ENCODE measurements at regions not wholly inside any gene's neighbourhood (a gene's known extent, or its start where the extent isn't known, plus 50 kb on each side); places are given as distances from the start of the nearest gene placed in this dataset.
"Not testable (repeated sequence)": the region's sequence is repeated elsewhere in the genome, so short reads cannot be mapped to it uniquely, and the experiment has no call there.

DNA sequence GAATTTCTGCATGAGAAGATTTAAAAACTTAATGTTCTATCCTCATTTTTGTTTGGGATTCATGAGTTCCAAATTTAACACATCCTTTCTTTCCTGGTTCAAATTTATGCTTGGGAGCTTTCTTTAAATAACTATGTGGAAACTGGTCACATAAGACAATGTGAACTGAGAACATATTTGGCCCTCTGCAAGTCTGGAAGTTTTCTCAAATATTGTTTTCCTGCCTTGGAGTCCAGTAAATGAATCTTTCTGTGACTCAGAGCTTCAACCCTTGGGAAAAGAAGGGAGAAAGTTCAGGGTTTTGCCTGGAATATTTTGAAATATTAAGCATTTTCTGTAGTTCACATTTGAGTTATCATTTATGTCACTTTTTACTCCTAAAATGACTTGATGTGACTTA lies 559.0 kb upstream of the NRP1 start:
- no peak for DNase-seq

DNA sequence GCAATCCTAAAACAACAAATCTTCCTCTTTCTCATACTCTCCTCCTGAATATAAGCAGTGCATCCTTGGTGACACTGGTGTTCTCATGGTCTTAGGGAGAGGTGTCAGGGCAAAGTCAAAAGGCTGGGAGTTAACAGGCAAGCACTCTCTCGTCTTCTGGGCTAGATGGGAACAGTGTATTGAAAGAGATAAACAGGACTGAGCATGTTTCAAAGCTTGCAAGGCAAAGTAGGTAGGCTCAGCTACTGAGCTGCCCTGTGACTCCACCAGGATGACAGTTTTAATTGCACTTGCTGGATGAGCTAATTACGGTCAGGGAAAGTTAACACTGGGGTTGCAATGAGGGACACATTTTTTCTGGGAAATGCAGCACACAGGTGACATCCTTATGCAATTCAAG lies 554.9 kb upstream of the NRP1 start:
- no peak for DNase-seq

DNA sequence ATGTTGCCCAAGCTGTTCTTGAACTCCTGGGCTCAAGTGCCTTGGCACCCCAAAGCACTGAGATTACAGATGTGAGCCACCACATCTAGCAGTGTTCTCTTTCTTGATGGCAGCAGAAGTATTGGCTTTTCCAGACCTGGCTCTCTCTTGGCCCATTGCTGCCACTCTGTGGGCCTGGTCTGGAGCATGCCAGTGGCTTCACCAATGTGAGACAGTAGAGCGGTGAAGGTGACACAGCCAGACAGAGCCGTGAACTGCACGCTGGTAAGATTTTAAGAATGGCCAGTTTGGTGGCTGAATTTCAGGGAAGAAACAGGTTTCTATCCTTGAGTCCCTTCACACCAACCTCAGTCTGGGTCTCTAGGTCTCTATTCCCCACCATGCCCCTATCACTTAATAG lies 552.7 kb upstream of the NRP1 start:
- DNase-seq, result no peak

DNA sequence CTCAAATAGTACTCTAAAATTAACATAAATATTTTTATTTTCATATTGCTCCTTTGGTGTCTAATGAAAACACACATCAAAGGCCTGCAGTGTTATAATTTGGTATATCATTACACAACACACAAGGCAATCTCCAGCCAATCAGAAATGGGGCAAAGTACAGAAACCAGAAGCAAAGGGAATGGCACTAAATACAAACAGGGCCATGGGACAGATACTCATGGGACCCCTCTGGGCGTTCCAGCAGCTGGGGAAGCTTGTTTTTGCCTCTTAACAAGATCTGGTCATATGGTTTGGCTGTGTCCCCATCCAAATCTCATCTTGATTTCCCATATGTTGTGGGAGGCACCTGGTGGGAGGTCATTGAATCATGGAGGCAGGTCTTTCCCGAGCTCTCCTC lies 551.8 kb upstream of the NRP1 start:
- no peak for DNase-seq

DNA sequence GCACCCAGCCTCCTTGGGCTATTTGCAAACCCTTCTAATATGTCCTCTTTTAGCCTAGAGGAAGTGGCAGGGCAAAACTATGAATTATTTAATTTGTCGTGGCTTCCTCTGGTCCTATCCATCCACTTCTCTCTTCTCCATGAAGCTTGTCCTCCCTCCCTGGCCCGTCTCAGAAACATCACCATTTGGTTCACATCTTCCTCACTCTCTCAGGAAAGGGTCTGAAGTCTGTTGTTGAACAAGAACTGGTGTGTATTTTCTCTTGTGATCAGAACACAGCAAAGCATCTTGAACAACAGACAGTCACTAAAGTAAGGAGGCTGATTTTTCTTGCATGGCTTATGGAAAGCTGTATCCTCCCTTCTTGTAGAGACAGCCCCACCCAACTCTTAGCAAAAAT lies 550.1 kb upstream of the NRP1 start:
- DNase-seq, result no peak

DNA sequence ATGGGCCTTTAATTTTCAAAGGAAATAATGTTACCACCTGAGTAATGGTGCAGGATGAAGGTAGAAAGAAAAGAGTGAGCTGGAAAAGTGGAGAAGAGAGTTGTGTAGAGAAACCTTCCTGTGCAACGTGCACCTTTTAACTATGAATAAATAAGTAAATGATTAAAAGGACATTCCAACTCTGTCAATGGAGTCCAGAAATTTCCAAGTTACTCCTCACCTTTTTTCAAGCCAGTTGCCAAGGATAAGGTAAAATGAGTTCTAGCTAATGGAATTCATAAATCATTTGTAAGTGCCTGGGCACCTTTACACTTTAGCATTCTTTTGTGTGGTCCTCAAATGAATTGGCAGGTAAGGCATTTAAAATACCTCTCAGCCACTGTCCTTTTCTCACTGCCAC lies 549.4 kb upstream of the NRP1 start:
- DNase-seq, result no peak

DNA sequence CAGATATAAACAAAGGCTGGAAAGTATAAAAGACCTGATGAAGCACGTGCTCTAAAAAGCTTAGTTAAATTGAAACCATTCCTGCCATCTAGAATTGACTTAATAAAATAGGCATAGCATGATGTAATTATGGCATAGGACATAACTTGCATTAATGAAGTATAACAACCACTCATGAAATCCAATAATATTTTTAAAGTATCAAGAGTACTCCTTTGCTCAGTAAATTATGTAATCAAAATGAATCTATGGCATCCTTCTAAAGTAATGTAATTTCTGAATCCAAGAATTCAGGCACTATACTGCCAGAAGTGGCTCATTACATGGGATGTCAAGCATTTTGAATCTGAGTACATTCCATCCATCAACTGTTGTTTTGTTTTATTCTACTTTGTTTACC lies 548.5 kb upstream of the NRP1 start:
- no peak for DNase-seq

DNA sequence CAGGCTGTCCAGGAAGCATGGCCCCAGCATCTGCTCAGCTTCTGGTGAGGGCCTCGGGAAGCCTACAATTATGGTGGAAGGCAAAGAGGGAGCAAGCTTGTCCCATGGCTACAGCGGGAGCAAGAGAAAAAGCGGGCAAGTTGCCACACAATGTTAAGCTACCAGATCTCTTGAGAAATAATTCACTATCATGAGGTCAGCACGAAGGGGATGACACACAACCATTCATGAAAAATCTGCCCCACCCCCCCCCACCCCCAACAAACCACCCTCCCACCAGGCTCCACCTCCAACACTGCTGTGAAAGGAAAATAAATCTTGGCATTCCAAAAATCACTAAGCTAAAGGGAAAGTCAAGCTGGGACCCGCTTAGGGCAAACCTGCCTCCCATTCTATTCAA lies 545.8 kb upstream of the NRP1 start:
- no peak for DNase-seq

DNA sequence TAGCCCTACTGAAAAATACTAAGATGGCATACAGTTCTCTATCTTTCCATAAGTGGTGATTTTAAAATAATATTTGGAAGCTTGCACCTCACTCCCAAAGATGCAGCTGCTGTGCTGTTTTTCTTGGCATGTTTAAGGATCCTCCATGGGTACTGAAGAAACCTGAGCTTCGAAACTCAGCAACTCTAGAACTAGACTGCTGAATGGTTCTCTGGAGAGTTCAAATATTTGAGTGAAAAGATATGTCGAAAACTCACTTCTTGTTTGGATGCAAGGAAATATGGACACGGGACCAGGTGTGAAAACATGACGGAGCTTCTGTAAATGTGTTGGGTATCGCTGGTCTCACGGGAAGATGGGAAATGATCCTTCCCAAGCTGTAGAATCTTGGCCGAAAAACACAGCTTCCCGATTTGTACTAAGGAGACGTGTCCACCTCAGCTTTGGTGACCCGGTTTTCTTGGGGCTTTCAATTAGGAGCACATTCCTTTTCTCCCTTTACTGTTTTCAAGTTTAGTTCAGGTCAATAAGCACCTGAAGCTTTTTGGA lies 543.8 kb upstream of the NRP1 start:
- DNase-seq, result no peak

DNA sequence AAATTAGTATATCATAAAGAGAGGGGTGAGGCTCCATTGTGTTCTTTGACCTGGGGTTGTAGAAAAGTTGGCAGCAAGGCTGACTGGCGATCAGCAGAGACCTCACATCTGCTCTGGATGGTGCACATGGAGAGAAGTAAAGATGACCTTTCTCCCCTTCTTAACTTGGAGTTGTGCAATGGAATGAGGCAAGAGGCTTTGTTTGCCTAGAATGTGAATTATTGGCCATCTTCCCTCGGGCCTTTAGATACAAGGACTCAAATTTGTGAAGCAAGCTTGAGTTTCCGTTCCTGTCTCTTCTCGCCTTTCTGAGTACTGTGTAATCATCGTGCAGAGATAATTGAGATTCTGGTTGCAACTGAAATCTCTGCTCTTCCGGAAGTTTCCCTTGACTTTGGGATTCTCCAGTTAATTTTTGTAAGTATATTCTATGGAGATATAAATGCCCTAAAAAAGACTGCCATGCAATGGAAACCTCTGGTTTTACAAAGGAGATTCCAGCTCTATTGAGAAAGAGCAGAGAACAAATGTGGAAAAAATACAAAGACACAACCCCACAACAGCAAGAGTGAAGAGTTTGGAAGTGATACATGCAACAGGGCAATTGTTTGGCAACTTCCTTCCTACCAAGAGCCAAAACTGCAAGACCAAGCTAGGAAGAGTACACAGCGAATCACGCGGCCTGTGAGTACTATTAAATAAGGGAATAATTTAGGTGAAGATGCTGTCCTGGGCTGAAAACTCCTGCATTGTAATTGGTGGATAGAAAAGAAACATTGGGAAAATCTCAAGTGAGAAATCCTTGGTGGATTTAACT lies 542.3 kb upstream of the NRP1 start:
- DNase-seq, result no peak

DNA sequence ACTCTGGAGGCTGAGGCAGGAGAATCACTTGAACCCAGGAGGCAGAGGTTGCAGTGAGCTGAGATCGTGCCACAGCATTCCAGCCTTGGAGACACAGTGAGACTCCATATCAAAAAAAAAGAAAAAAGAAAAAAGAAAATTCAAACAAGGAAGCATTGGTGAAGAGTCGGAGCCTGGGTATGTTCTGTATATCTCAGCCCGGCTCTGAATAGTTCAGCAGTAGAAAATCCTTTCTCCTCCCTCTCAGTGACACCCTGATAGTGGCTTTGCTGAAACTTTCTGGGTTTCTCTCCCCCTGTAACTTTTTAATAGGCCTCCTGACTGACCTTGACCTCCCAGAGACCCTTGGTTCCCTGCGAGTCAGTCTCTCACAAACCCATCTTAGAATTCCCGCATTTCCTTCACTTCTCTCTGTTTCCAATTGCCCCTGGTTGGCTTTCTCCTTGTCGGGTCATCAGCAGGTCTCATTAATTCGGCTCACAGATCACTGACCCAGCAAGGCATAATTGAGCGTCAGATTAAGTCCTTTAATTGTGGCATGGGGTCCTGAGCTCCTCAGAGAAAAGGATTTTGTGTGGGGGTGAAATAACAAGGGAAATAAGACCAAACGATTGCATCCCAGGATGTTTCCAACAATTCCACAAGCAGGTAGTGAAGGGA lies 541.6 kb upstream of the NRP1 start:
- DNase-seq, result no peak

DNA sequence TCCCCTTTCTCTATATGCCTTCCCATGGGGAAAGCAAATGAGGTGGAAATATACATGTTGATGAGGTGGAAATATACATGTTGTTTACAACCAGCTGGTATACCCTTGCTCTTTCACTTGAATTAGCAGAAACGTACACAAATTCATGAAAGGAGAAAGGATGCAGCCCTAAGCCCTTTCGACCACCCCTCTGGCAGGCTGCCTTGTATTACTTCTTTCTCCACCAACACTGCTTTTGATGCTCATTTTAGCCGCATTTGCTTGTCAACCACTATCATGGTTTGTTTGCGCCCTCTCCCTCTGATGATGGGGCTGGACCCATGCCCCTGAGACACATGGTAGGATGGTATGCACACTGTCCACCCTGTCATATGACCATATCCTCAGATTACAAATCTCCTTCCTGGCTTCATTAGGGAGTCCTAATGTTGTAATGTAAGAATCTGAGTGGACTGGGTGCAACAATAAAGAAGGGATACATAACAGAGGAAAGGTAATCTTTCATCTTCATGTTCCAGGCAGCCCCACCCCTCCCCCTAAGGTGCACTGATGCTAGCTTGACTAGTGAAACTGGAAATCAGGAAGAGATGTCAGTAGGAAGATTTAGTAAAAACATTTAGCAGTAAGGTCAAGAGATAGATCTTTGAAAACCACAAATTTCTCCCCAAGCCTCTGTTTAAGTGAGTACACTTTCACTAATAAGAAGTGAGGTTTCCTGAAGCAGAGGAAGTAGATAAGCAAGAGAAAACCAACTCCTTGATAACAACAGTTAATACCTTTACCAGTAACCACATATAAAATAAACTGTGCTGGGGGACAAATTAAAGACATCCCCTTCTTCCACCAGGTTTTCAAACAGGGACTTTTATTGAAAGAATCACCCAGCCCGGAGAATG lies 536.8 kb upstream of the NRP1 start:
- DNase-seq, result no peak

DNA sequence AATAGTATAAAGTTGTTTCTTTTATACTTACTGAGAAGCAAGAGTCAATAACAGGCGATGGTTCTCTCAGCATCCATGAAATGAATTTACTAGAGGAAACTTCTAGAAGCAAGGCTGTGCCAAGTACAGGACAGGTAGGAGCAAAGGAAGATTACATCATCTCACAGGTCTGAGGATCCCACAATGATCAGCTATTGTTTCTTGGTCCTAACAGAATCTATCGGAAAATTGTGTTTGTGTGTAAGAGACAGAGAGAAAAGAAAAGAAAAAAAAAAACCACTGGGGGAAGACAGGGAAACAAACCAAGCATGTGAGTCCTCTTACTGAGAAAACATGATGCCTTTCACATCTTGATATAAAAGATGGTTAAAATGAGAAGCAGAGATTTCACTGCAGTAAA lies 535.0 kb upstream of the NRP1 start:
- DNase-seq, result no peak

DNA sequence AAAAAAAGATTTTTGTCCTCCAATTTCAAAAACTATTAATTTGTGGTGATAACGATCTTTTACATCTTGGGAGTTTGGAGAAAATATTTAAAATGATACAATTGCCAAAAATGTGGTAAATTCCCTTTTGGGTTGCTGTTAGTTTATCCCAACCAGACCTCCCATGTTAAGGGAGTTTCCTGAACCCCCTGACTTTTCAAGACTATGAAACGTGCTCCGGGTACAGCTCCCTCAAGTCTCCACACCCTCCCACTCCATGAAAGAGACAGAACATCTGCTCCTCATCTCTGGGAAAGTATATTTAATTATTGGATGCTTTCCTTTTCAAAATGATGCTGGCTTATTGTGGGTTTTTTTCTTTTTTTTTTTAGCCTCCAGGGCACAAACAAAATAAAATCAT lies 534.6 kb upstream of the NRP1 start:
- DNase-seq, result no peak

DNA sequence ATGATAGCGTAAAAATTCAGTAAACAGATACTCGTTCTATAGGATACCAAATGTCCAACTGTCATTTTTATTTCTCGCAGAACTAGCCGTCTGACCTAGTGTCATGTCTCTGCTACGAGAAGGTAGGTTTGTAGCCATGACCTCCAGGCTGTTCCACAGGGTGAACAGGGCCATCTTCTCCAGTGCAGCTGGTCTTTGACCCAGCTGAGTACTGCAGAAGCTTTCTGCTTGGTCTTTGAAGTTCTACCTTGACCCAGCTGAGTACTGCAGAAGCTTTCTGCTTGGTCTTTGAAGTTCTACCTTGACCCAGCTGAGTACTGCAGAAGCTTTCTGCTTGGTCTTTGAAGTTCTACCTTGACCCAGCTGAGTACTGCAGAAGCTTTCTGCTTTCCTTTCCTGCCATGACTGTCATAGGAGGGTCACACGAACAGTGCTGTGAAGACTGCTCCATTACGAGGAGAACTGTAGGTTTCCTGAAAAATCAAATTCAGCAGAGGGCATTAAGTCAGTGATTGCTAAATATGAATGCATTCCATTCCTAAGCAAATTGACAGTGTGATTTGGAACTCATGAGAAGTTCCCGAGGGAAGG lies 532.8 kb upstream of the NRP1 start:
- DNase-seq, result not testable (repeated sequence)

DNA sequence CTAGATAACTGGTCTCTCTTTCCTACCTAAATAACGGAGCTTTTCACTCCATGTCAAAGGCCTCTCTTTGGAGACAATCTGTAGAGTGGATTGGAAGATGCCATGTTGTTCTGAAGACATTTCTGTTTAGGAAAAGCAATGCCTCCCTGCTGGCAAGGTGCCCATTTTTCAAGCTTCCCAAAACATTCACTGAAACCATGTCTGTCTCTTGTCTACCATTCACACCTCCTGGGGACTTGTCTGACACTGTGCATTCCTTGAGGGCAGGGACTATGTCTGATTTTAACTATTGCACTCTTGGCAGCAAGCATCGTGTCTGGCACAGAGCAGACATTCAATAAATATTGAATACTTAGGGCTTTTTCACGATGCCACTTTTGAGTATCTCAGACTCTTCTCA lies 528.9 kb upstream of the NRP1 start:
- no peak for DNase-seq

DNA sequence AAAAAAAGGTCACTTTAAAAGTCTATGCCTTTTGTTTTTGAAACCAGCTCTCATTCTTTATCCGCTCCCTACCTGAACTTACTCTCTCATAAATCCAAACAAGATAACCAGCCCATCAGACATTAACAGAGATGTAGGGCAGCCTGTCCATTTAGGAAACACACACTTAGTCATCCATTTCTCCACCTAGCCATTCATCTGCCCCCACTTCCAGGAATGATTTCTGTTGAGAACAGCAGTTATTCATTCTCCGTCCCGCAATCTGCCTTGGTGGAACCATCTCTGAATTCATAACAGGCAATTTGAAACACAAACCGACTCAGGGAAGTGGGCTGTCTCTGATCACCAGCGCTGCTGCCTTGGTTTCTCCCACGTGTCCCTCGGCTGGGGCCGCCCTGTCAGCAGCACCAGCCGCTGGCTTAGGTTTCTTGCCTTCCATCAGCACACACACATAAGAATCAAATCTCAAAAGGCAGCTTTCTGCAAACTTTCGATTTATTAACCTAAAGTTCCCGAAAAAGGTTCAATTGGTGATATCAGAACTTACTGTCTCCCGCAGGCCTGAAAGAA lies 528.2 kb upstream of the NRP1 start:
- DNase-seq, result no peak

DNA sequence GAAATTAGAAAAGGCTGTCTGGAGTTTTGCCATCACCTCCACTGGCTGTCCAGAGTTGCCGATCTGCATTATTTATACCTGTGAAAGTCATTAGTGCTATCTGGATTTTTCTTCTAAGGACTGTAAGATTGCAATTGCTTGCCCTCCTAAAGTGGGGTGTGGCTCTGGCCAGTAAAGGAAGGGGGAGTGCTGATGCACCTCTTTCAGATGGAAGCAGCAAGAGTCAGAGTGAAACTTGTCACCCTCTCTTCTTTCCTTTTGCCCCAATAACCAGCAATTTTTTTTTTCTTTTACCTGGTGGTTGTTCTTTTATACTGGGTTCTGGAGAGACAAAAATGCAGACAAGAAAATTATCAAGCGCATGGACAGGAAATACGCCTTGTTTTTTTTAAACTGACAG lies 527.4 kb upstream of the NRP1 start:
- DNase-seq, result no peak

DNA sequence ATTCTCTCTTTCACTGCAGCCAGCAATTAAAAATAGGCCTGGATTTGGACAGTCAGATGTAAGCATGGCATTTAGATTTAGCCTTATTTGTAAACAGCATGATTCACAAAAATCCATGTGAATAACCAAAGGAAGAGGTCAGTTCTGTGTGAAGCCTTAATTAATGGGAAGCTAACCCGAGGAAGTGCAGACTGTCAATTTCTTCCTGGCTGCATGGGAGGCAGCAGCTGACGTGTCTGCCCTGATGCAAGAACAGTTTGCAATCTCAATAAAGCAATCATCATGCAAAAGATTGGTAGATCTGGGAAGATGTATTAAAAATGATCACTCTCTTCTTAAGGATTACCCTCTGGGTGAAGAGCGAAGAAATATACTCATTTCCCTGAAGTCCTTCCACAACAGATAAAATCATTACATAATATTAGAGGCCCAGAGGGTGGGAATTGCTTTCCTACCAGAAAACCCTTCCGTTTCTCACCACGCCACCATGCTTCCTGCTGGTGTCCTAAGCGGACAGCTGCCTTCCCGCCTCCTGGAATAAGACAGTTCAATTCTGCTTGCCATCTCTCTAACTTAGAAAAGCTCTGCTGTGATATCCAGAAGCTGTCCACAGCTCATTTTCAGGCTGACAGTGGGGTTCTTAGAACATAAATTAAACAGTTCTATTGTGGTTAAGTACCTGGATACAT lies 526.7 kb upstream of the NRP1 start:
- DNase-seq, result no peak

DNA sequence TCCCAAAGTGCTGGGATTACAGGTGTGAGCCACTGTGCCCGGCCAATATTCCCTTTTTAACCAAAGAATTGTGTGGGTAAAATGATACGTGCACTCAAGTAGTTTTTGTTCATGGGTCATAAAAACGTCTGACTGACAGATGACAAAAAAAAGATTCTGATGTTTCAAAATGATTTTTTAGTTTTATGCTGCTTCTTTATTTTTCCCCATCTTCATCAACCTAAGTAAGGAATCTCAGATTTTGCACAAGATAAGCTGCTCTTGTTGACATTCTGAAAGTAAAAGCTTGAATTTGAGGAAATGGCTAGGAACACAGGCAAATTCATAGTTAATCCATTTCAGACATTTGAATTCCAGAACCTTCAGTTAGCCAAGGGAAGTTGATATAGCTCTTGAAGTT lies 526.1 kb upstream of the NRP1 start:
- DNase-seq, result no peak

DNA sequence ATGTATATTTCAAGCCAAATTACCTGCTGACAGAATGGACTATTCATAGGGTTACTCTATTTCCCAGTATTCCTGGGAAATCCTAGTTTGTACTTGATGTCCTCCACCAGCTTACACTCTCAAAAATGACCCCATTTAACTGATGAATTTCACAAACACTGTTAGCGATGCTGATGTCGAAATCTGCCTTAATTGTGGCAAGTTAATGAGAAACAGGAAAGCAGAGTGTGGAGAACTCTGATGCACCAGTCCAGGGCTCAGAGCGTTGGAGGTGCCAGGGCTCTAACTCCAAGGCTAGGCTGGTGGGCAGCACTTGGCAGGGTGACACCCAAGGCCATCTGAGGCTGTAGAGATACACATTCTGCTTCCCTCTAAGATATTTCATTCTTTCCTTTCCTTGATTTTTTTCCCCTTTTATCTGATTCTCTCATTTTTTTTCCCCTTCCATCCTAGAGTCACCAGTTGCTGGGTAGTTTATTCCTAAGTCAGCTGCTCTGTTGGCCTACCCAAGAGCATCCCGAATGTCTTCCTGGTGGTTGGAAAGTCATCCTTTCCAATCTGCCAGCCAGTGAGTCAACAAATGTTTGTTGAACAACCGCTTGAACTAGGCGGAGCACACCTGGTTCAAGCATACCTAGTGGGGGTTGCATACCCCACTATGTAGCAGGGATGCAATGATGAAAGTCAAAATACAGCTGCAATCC lies 525.0 kb upstream of the NRP1 start:
- DNase-seq, result no peak
